ENCODE measurements at regions not wholly inside any gene's neighbourhood (a gene's known extent, or its start where the extent isn't known, plus 50 kb on each side); places are given as distances from the start of the nearest gene placed in this dataset.

DNA sequence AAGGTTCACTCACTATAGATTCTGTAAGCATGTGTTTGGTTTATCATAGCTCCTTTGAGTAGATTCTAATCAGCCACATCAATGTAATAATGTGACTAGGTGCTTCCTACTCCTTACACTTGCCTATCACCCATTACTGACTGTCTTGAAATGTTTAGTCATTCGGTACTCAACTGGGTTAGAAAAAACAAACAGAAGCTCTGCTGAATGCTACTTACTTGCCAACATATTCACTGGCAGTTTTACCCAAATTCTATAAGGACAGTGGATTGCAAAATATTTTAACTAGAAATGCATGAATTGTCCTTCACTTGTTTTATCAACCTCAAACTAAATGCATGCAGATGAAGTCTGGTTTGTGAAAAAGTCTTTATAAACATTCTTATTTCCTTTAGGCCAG lies 352.1 kb upstream of the ALCAM start:
- TF ChIP-seq TCF7 (IDR thresholded peaks at IDR 0.05; ENCODE audit: borderline replicate concordance) (no peak), POLR2A (IDR thresholded peaks at IDR 0.05; ENCODE audit: low read depth, low read length) (no peak), SMAD1 (IDR thresholded peaks at IDR 0.05; ENCODE audit: low read depth, partially characterized antibody) (no peak), PAX5 (IDR thresholded peaks at IDR 0.05; ENCODE audit: borderline replicate concordance, low read depth, low read length) (no peak), TARDBP (IDR thresholded peaks at IDR 0.05; ENCODE audit: borderline replicate concordance) (no peak), PAX8 (IDR thresholded peaks at IDR 0.05) (no peak), EZH2 (IDR thresholded peaks at IDR 0.05; ENCODE audit: borderline replicate concordance, control insufficient read depth, low read depth, low read length) (no peak), CEBPB (IDR thresholded peaks at IDR 0.05; ENCODE audit: borderline replicate concordance in 1 of 2, low read depth in 2 of 2, low read length in 2 of 2) (no peak), NRF1 (conservative IDR thresholded peaks at IDR 0.05; ENCODE audit: low read depth, low read length) (no peak)
- TF ChIP-seq, protein P1, sequence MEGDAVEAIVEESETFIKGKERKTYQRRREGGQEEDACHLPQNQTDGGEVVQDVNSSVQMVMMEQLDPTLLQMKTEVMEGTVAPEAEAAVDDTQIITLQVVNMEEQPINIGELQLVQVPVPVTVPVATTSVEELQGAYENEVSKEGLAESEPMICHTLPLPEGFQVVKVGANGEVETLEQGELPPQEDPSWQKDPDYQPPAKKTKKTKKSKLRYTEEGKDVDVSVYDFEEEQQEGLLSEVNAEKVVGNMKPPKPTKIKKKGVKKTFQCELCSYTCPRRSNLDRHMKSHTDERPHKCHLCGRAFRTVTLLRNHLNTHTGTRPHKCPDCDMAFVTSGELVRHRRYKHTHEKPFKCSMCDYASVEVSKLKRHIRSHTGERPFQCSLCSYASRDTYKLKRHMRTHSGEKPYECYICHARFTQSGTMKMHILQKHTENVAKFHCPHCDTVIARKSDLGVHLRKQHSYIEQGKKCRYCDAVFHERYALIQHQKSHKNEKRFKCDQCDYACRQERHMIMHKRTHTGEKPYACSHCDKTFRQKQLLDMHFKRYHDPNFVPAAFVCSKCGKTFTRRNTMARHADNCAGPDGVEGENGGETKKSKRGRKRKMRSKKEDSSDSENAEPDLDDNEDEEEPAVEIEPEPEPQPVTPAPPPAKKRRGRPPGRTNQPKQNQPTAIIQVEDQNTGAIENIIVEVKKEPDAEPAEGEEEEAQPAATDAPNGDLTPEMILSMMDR (IDR thresholded peaks at IDR 0.05 in 2 of 3, conservative IDR thresholded peaks at IDR 0.05 in 1 of 3; ENCODE audit: control insufficient read depth in 2 of 3, extremely low read depth in 1 of 3, insufficient read depth in 1 of 3, low read depth in 3 of 3, low read length in 3 of 3), result no peak
- TF ChIP-seq, protein P2, sequence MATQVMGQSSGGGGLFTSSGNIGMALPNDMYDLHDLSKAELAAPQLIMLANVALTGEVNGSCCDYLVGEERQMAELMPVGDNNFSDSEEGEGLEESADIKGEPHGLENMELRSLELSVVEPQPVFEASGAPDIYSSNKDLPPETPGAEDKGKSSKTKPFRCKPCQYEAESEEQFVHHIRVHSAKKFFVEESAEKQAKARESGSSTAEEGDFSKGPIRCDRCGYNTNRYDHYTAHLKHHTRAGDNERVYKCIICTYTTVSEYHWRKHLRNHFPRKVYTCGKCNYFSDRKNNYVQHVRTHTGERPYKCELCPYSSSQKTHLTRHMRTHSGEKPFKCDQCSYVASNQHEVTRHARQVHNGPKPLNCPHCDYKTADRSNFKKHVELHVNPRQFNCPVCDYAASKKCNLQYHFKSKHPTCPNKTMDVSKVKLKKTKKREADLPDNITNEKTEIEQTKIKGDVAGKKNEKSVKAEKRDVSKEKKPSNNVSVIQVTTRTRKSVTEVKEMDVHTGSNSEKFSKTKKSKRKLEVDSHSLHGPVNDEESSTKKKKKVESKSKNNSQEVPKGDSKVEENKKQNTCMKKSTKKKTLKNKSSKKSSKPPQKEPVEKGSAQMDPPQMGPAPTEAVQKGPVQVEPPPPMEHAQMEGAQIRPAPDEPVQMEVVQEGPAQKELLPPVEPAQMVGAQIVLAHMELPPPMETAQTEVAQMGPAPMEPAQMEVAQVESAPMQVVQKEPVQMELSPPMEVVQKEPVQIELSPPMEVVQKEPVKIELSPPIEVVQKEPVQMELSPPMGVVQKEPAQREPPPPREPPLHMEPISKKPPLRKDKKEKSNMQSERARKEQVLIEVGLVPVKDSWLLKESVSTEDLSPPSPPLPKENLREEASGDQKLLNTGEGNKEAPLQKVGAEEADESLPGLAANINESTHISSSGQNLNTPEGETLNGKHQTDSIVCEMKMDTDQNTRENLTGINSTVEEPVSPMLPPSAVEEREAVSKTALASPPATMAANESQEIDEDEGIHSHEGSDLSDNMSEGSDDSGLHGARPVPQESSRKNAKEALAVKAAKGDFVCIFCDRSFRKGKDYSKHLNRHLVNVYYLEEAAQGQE (IDR thresholded peaks at IDR 0.05; ENCODE audit: low read depth, low read length), result no peak
